Body of pancreas (tissue), 4 donors: ENCODE measurements at regions not wholly inside any gene's neighbourhood (a gene's known extent, or its start where the extent isn't known, plus 50 kb on each side); places are given as distances from the start of the nearest gene placed in this dataset.

Experiments used
- ATAC-seq: fragments of 150-250 bp; one replicate; pipeline ENCODE4 v1.9.1; 2016
- DNase-seq, 4 donors: peaks; one replicate each; pipeline ENCODE4 v3.0.0-alpha.2; 2019
- H3K27ac ChIP-seq, 4 donors: fragments of 200-600 bp; sonication (generic); 1 replicate in 3 of 4; 2 replicates in 1 of 4; pipeline versions ENCODE4 v1.5.1 to v1.6.1; 2016 to 2019; ENCODE audit warnings: mild to moderate bottlenecking in 1 of 4, mixed read lengths in 1 of 4, moderate library complexity in 1 of 4
- H3K27me3 ChIP-seq, 2 donors: fragments of 200-600 bp; sonication (generic); one replicate each; pipeline ENCODE4 v1.6.0; 2016; ENCODE audit warnings: mild to moderate bottlenecking in 1 of 2
- H3K36me3 ChIP-seq, 2 donors: fragments of 200-600 bp; sonication (generic); replicated peaks in 1 of 2; 2 replicates each; pipeline ENCODE4 v1.5.1; 2016; ENCODE audit warnings: low read depth in 2 of 2; ENCODE audit not compliant: insufficient read depth in 1 of 2
- H3K4me1 ChIP-seq: fragments of 200-600 bp; sonication (generic); one replicate; pipeline ENCODE4 v1.6.0; 2016
- H3K4me3 ChIP-seq, 2 donors: fragments of 200-600 bp; sonication (generic); 1 replicate in 1 of 2; 2 replicates in 1 of 2; pipeline ENCODE4 v1.5.1; 2016 to 2019
- H3K9me3 ChIP-seq, 3 donors: fragments of 200-600 bp; sonication (generic); 1 replicate in 2 of 3; 2 replicates in 1 of 3; pipeline ENCODE4 v1.5.1; 2016
- POLR2A ChIP-seq, 3 donors: fragments of 450-650 bp; IDR thresholded peaks; one replicate each; pipeline ENCODE4 v1.6.1; 2016; ENCODE audit warnings: antibody characterized with exemption in 3 of 3, mild to moderate bottlenecking in 2 of 3
- WGBS, 2 donors: methylation state at CpG; one replicate each; pipeline ENCODE4 v1.1.5; 2017; 5-methylcytosine and 5-hydroxymethylcytosine counted together
- intact Hi-C: fragments of 100-400 bp; cut with DNase I; formaldehyde crosslinking; loops from one replicate; pipeline ENCODE4 v1.15.1; 2023
- TF ChIP-seq, protein P1 (sequence below), 7 experiments: fragments of 450-650 bp in 4 of 7; fragments of 200-600 bp in 3 of 7; sonication (generic) in 3 of 7; IDR thresholded peaks; one replicate each; pipeline ENCODE4 v1.5.1; 2016 to 2019; ENCODE audit warnings: antibody characterized with exemption in 7 of 7

DNA sequence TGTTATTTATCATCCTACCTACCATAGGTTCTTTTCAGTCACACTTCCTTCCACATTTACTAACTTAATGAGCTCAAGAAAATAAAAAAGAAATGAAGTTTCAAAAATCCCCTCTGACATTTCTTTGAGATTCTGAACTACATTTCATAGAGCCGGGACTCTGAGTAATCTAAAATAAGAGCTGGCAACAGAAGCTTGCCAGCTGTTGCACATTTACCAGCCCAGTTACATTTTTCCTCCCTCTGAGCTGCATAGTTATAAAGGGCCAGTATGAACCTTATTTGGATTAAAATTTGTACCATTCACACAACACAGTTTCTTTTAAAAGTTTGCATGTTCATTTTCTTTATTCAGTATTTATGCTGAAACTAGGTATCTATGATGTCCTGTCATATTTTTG, 119.5 kb upstream of the CAV2 start:
- H3K4me3 ChIP-seq, result no peak overlapping the region
- WGBS, 2 donors, result 8 to 17% methylated on average over 1 of the region's 1 CpG
- no peak overlapping the region for H3K27ac ChIP-seq
- ATAC-seq, result no peak
- TF ChIP-seq, protein P1, sequence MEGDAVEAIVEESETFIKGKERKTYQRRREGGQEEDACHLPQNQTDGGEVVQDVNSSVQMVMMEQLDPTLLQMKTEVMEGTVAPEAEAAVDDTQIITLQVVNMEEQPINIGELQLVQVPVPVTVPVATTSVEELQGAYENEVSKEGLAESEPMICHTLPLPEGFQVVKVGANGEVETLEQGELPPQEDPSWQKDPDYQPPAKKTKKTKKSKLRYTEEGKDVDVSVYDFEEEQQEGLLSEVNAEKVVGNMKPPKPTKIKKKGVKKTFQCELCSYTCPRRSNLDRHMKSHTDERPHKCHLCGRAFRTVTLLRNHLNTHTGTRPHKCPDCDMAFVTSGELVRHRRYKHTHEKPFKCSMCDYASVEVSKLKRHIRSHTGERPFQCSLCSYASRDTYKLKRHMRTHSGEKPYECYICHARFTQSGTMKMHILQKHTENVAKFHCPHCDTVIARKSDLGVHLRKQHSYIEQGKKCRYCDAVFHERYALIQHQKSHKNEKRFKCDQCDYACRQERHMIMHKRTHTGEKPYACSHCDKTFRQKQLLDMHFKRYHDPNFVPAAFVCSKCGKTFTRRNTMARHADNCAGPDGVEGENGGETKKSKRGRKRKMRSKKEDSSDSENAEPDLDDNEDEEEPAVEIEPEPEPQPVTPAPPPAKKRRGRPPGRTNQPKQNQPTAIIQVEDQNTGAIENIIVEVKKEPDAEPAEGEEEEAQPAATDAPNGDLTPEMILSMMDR (IDR thresholded peaks at IDR 0.05), result no peak
- no peak for TF ChIP-seq POLR2A (IDR thresholded peaks at IDR 0.05)
- H3K9me3 ChIP-seq, result no peaks in the 10 kb centered on the region
- intact Hi-C loops, result no loop called here
- no peaks in the 10 kb centered on the region for H3K36me3 ChIP-seq
- no peak for DNase-seq
- H3K27me3 ChIP-seq, result no peaks in the 10 kb centered on the region
- H3K4me1 ChIP-seq, result peaks cover 6% of the 10 kb centered on the region

DNA sequence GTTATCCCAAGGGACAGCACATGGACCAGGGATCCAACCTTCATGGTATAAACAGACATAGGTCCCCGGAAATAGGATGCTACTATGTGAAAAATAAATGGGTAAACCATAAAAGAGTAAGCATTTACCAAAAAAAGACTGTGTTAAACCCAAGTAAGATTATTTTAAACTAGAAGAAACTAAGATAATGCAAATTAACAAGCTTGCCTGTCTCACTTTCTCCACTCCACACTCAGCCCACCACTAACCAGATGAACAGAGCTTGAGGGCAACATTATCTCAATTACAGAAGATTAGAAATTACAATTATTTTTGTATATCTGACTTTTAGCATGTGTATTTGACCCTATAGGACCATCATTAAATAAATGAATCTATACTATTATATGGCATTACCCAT, 117.2 kb upstream of the CAV2 start:
- Histone ChIP-seq H3K9me3 (no peaks in the 10 kb centered on the region), H3K4me3 (no peak overlapping the region), H3K27me3 (no peaks in the 10 kb centered on the region), H3K27ac (no peak overlapping the region), H3K36me3 (no peaks in the 10 kb centered on the region), H3K4me1 (peaks cover 6% of the 10 kb centered on the region)
- ATAC-seq (no peak), DNase-seq (no peak)
- TF ChIP-seq POLR2A (IDR thresholded peaks at IDR 0.05), result no peak
- TF ChIP-seq, protein P1 (IDR thresholded peaks at IDR 0.05), result no peak
- WGBS, 2 donors, result 85 to 100% methylated on average over 1 of the region's 1 CpG
- intact Hi-C loops, result no loop called here

DNA sequence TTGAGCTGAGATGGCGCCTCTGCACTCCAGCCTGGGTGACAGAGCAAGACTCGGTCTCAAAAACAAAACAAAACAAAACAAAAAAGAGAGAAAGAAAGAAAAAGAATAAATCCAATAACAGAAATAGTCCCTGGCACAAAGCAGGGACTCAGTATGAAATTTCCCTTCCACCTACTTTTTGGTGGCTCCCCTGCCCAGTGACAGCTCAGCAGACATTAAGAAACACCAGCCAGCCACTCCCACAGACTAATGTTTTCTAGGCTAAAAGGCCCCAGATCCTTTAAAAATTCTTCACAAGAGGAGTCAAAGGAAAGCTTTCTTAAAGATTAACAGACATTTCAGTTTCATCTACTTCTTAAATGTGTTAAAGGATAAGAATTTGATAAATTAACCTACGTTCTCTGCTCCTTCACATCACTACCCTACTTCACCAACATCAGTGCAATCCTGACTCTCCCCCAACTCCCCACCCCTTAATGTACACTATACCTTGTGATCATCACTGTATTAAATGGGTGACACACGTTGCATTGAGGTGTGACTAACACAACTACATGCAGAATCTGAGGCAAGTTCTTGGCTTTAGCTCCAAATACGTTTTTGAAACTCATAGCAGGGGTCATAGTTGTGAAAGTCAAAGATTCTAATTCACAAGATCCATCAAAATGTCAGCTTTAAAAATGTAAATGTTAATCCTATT, 114.5 kb upstream of the CAV2 start:
- no peak overlapping the region for H3K4me3 ChIP-seq
- DNase-seq (no peak), ATAC-seq (no peak)
- H3K9me3 ChIP-seq, result no peaks in the 10 kb centered on the region
- intact Hi-C loops, result no loop called here
- TF ChIP-seq, protein P1 (IDR thresholded peaks at IDR 0.05), result no peak
- TF ChIP-seq POLR2A (IDR thresholded peaks at IDR 0.05), result no peak
- WGBS, 2 donors, result 74 to 78% methylated on average over 5 of the region's 5 CpGs
- H3K4me1 ChIP-seq, result peaks cover 2% of the 10 kb centered on the region
- no peak overlapping the region for H3K27ac ChIP-seq
- H3K36me3 ChIP-seq, result no peaks in the 10 kb centered on the region
- no peaks in the 10 kb centered on the region for H3K27me3 ChIP-seq

DNA sequence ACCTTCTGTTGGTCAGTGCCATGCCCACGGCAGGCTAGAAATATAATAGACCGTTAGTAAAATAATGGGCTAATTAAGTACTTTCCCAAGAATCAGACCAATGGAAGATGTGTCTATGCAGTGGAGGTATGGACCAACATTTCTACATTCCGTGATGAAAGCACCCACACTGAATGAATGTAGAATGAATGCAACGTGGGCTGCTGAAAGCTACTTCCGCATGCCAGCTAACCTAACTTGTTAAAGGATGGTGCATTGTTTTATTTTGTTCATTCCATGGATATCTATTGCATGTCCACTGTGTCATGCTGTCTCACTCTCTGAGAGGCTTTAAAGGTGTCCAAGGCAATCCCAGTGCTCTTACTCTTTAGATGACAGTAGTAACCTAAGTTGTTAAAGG, 112.9 kb upstream of the CAV2 start:
- Histone ChIP-seq H3K4me3 (no peak overlapping the region), H3K36me3 (no peaks in the 10 kb centered on the region), H3K9me3 (no peaks in the 10 kb centered on the region), H3K4me1 (no peaks in the 10 kb centered on the region), H3K27me3 (no peaks in the 10 kb centered on the region), H3K27ac (no peak overlapping the region)
- intact Hi-C loops, result no loop called here
- ATAC-seq, result no peak
- no peak for DNase-seq
- WGBS, 2 donors, result 85 to 89% methylated on average over 5 of the region's 5 CpGs
- TF ChIP-seq POLR2A (IDR thresholded peaks at IDR 0.05), result no peak
- TF ChIP-seq, protein P1 (IDR thresholded peaks at IDR 0.05), result no peak

DNA sequence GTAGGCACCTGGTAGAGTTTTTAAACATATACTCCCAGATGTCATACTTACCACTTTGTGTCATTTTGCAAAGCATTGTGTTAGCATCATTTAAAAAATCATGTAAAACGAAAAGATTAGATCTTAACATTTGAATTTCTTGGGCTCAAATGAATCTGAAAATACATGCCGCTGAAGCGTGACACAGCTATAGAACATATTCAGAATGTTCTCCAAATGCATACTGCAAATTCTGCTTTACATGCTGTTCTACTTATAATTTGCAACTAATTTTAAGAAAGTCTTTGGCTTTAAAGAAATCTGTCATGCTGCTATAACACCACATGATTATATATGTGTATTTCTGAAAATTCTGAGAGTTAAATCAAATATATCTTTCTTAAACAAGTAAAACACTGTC, 109.2 kb upstream of the CAV2 start:
- Histone ChIP-seq H3K4me1 (no peaks in the 10 kb centered on the region), H3K36me3 (no peaks in the 10 kb centered on the region), H3K27ac (no peak overlapping the region), H3K27me3 (no peaks in the 10 kb centered on the region), H3K9me3 (no peaks in the 10 kb centered on the region), H3K4me3 (no peak overlapping the region)
- ATAC-seq, result no peak
- intact Hi-C loops, result no loop called here
- no peak for DNase-seq
- WGBS, 2 donors, result 92% methylated on average over 3 of the region's 3 CpGs
- TF ChIP-seq, protein P1 (IDR thresholded peaks at IDR 0.05), result no peak
- TF ChIP-seq POLR2A (IDR thresholded peaks at IDR 0.05), result no peak
